ENCODE measurements at regions not wholly inside any gene's neighbourhood (a gene's known extent, or its start where the extent isn't known, plus 50 kb on each side); places are given as distances from the start of the nearest gene placed in this dataset.

DNA sequence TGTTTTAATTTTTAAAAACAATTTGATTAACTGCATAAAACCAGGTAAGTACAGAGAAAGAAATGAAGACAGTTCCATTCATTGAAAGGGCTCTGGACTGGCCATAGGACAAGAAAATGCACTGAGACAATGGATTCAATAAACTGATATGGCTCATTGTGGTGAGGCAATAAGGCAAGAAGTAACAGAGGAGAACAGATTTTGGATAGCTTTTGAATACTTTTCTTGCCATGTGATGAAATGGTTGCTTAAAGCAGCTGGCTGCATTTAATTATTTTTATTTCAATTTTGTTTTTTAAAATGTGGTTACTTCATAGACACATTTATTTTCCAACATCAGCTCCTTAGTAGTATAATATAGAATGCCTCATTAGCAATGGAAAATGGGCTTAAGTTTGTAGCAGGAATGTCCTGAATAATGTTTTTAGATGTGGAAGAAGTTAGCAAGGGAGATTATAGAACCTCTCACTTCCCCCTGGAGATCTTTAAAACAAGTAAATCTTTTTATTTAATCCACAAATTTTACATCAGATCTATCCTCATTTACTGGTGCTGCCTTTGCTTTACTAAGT lies 646.9 kb upstream of the ZEB2 start:
- H3K9ac ChIP-seq (ENCODE audit: low read length in 3 of 3): no peak overlapping the region
- intact Hi-C loops (cut with DNase I): no loop called here
- no peaks in the 10 kb centered on the region for H3K27me3 ChIP-seq (ENCODE audit: control insufficient read depth, insufficient read depth, low read length)
- H3K4me3 ChIP-seq (ENCODE audit: low read length in 3 of 3): no peak overlapping the region
- H3K36me3 ChIP-seq (ENCODE audit: control insufficient read depth in 2 of 3, insufficient read depth in 3 of 3, low read length in 3 of 3): no peaks in the 10 kb centered on the region
- DNase-seq: no peak
- no peaks in the 10 kb centered on the region for H3K9me3 ChIP-seq (ENCODE audit: control insufficient read depth in 2 of 3, insufficient read depth in 1 of 3, low read length in 3 of 3)
- TF ChIP-seq, protein P1, sequence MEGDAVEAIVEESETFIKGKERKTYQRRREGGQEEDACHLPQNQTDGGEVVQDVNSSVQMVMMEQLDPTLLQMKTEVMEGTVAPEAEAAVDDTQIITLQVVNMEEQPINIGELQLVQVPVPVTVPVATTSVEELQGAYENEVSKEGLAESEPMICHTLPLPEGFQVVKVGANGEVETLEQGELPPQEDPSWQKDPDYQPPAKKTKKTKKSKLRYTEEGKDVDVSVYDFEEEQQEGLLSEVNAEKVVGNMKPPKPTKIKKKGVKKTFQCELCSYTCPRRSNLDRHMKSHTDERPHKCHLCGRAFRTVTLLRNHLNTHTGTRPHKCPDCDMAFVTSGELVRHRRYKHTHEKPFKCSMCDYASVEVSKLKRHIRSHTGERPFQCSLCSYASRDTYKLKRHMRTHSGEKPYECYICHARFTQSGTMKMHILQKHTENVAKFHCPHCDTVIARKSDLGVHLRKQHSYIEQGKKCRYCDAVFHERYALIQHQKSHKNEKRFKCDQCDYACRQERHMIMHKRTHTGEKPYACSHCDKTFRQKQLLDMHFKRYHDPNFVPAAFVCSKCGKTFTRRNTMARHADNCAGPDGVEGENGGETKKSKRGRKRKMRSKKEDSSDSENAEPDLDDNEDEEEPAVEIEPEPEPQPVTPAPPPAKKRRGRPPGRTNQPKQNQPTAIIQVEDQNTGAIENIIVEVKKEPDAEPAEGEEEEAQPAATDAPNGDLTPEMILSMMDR (IDR thresholded peaks at IDR 0.05; ENCODE audit: borderline replicate concordance, extremely low read depth, insufficient read depth): no peak
- no peak overlapping the region for H3K27ac ChIP-seq (ENCODE audit: low read depth in 2 of 2, low read length in 2 of 2)
- no peaks in the 10 kb centered on the region for H3K4me1 ChIP-seq (ENCODE audit: control insufficient read depth in 2 of 3, insufficient read depth in 2 of 3, low read depth in 1 of 3, low read length in 3 of 3)
- no peak for FAIRE-seq

DNA sequence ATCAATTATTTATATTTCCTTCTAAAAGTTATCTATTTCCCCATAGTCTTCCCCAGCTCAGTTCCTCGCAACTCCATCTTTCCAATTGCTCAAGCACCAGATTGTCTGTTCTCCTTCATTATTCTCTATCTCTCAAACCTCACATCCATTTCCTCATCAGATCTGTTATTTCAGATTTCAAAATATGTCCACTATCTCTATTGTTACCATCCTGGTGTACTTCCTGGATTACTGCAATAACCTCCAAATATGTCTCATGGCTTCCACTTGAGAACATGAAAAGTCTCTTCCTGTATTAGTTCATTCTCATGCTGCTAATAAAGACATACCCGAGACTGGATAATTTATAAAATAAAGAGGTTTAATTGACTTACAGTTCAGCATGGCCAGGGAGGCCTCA lies 641.7 kb upstream of the ZEB2 start:
- no peaks in the 10 kb centered on the region for H3K27me3 ChIP-seq (ENCODE audit: control insufficient read depth, insufficient read depth, low read length)
- H3K27ac ChIP-seq (ENCODE audit: low read depth in 2 of 2, low read length in 2 of 2): no peak overlapping the region
- no peaks in the 10 kb centered on the region for H3K4me1 ChIP-seq (ENCODE audit: control insufficient read depth in 2 of 3, insufficient read depth in 2 of 3, low read depth in 1 of 3, low read length in 3 of 3)
- no peaks in the 10 kb centered on the region for H3K9me3 ChIP-seq (ENCODE audit: control insufficient read depth in 2 of 3, insufficient read depth in 1 of 3, low read length in 3 of 3)
- H3K36me3 ChIP-seq (ENCODE audit: control insufficient read depth in 2 of 3, insufficient read depth in 3 of 3, low read length in 3 of 3): no peaks in the 10 kb centered on the region
- intact Hi-C loops (cut with DNase I): no loop called here
- FAIRE-seq: no peak
- TF ChIP-seq, protein P1 (IDR thresholded peaks at IDR 0.05; ENCODE audit: borderline replicate concordance, extremely low read depth, insufficient read depth): no peak
- DNase-seq: no peak
- H3K9ac ChIP-seq (ENCODE audit: low read length in 3 of 3): no peak overlapping the region
- H3K4me3 ChIP-seq (ENCODE audit: low read length in 3 of 3): no peak overlapping the region

GRCh38 chr2:145160855-145161254 lies 640.9 kb upstream of the ZEB2 start:
- TF ChIP-seq, protein P1 (IDR thresholded peaks at IDR 0.05; ENCODE audit: borderline replicate concordance, extremely low read depth, insufficient read depth): no peak
- Histone ChIP-seq H3K4me3 (ENCODE audit: low read length in 3 of 3) (no peak overlapping the region), H3K27me3 (ENCODE audit: control insufficient read depth, insufficient read depth, low read length) (no peaks in the 10 kb centered on the region), H3K9me3 (ENCODE audit: control insufficient read depth in 2 of 3, insufficient read depth in 1 of 3, low read length in 3 of 3) (no peaks in the 10 kb centered on the region), H3K36me3 (ENCODE audit: control insufficient read depth in 2 of 3, insufficient read depth in 3 of 3, low read length in 3 of 3) (no peaks in the 10 kb centered on the region), H3K27ac (ENCODE audit: low read depth in 2 of 2, low read length in 2 of 2) (no peak overlapping the region), H3K4me1 (ENCODE audit: control insufficient read depth in 2 of 3, insufficient read depth in 2 of 3, low read depth in 1 of 3, low read length in 3 of 3) (no peaks in the 10 kb centered on the region), H3K9ac (ENCODE audit: low read length in 3 of 3) (no peak overlapping the region)
- intact Hi-C loops (cut with DNase I): no loop called here
- no peak for FAIRE-seq
- no peak for DNase-seq

DNA sequence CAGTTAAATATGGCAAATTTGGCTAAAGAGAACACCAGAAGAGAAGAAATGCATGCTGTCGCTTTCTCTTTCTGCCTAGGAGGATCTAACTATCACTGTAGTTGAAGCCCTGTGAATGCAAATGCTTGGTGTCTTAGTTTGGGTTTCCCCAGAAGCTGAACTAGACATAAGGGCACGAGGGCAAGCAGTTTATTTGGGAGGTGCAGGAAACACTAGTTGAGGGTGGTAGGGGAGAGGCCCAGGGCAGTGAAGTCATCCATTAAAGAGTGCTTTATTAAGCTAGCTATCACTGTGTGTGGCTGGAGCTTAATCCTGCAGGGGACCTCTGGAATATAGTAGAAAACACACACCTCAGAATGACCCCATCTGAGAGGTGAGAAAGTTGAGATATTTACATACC lies 639.8 kb upstream of the ZEB2 start:
- no peaks in the 10 kb centered on the region for H3K9me3 ChIP-seq (ENCODE audit: control insufficient read depth in 2 of 3, insufficient read depth in 1 of 3, low read length in 3 of 3)
- DNase-seq (no peak), FAIRE-seq (no peak)
- no peaks in the 10 kb centered on the region for H3K36me3 ChIP-seq (ENCODE audit: control insufficient read depth in 2 of 3, insufficient read depth in 3 of 3, low read length in 3 of 3)
- intact Hi-C loops (cut with DNase I): no loop called here
- no peaks in the 10 kb centered on the region for H3K27me3 ChIP-seq (ENCODE audit: control insufficient read depth, insufficient read depth, low read length)
- no peaks in the 10 kb centered on the region for H3K4me1 ChIP-seq (ENCODE audit: control insufficient read depth in 2 of 3, insufficient read depth in 2 of 3, low read depth in 1 of 3, low read length in 3 of 3)
- TF ChIP-seq, protein P1 (IDR thresholded peaks at IDR 0.05; ENCODE audit: borderline replicate concordance, extremely low read depth, insufficient read depth): no peak
- no peak overlapping the region for H3K9ac ChIP-seq (ENCODE audit: low read length in 3 of 3)
- H3K4me3 ChIP-seq (ENCODE audit: low read length in 3 of 3): no peak overlapping the region
- no peak overlapping the region for H3K27ac ChIP-seq (ENCODE audit: low read depth in 2 of 2, low read length in 2 of 2)

Data from kidney (tissue), 13 donors.